GM12891 (cell line): ENCODE measurements at regions not wholly inside any gene's neighbourhood (a gene's known extent, or its start where the extent isn't known, plus 50 kb on each side); places are given as distances from the start of the nearest gene placed in this dataset.

Experiments
- POLR2A ChIP-seq: IDR thresholded peaks from 2 replicates; pipeline ENCODE4 v1.6.1; 2011; ENCODE audit warnings: low read depth, low read length, control low read depth
- SPI1 ChIP-seq: IDR thresholded peaks from 2 replicates; pipeline ENCODE4 v1.6.1; 2011; ENCODE audit warnings: low read depth, low read length, control low read depth

DNA sequence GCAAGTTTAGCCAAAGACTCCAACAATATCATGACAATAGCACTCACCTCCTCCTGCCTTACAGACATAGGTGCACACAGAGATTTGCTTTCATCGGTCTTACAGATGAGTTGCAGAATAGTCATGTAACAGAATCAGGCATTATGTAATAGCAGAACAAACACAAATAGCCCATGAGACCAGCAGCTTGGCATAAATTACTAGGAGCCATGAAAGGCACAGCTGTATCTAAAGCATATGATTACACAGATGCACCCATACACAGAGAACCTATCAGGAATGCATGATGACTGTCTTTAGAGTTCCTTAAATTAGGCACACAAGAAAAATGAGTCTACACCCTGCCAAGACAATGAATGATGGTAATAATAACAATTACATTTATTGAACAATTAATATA lies 342.0 kb upstream of the XYLT1 start:
- TF ChIP-seq POLR2A = no peak
- no peak for TF ChIP-seq SPI1
